HG03039 (cell line): ENCODE measurements at regions not wholly inside any gene's neighbourhood (a gene's known extent, or its start where the extent isn't known, plus 50 kb on each side); places are given as distances from the start of the nearest gene placed in this dataset.

Experiments used
- ATAC-seq: cut with Tn5 transposase; IDR thresholded peaks from one replicate; pipeline ENCODE4 v1.9.1; 2021; ENCODE audit warnings: mild to moderate bottlenecking, moderate library complexity; ENCODE audit not compliant: unreplicated experiment

DNA sequence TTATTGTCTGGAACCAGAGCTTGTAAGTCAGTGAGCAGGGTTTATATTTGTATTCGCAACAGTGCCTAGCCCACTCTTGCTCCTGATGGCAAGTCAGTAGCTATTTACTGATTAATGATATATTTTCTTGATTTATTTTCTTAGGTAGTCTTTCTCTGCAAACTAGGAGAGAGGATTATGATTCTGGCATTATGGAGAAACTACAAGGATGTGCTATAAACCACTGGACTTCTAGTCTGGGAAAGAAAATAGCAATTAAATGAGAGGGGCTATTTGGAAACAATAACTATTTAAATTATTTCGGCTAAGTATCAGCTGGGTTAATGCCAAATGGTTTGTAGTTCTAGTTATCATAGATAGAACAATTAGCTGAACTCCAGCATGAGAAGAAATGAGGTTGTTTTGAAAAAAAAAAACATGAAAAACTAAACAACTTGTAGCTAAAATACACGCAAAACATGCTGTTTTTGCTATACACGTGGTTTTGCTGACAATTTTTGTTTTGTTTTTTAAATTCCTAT, 304.9 kb upstream of the TCF21 start:
- no peak for ATAC-seq

- ATAC-seq = no peak
Measured at GRCh38 chr6:133584823-133585222, 304.1 kb upstream of the TCF21 start.

DNA sequence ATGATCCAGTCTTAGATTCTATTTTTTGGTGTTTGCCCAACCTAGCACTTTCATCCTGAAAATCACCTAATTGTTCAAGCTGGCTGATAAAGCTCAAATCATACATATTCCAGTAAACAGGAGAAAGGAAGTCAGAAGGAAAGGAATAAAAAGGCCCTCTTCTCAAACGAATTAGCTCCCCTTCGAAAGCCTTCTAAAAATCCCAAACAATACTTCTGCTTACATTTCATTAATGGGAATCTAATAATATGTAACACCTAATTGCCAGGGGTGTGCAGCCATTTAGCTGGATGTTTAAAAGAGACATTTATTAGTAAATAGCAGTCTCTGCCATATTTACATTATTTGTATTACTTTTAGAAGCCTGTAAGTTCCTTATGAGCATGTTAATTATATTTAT, 302.9 kb upstream of the TCF21 start:
- ATAC-seq = no peak

- ATAC-seq = no peak
Measured at GRCh38 chr6:133587546-133588160, 301.3 kb upstream of the TCF21 start.

DNA sequence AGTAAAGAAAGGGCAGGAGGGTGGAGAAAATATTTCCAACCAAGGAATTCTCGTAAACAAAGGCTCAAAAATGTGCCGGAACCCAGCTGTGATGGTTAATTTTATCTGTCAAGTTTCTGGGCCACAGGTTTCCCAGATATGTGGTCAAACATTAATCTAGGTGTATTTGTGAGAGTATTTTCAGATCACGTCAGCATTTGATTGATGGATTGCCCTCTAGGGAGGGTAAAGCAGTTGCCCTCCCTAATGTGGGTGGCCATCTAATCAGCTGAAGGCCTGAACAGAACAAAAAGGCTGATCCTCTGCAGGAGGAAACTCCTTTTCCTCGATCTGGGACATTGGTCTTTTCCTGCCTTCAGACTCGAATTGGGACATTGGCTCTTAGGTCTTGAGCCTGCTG, 298.7 kb upstream of the TCF21 start:
- no peak for ATAC-seq

DNA sequence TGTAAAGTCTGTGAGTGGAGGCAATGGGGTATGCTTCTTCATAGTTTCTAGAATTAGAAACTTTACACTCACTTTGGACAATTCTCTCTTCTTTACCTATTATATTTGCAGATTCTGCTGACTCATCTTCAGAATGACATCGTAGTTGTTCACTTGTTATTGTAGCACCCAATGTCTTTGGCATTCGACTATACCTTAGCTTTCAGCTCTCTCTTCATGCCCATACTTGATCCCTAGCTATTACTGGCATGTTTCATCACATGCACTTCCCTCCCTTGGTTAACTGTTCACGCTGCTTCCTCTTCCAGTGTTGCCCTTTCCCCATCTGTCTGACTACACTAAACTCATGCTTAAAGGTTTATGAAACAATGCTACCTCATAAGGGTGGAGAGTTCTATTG, 298.1 kb upstream of the TCF21 start:
- no peak for ATAC-seq

- ATAC-seq = no peak
Measured at GRCh38 chr6:133591275-133591674, 297.6 kb upstream of the TCF21 start.

DNA sequence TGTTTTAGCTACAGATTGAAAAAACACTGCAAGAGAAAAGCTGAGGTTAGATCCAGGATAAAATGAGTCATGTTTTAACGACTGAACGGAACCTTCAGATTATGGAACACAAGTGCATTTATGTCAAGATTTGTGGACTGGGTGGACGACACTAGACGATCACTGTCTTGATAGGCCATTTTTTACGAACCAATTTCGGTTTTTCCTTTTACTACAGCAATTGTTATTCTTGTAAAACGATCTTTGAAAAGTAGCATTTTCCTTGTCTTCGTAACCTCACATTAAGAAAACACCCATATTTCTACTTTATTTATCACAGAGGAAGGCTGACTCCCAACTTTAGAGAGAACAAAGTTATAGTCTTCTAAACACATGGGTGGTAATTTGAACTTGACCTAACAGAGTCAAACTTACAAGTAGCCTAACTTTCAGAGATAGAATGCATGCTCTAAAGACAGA, 294.2 kb upstream of the TCF21 start:
- ATAC-seq = no peak

GRCh38 chr6:133595111-133595761, 293.7 kb upstream of the TCF21 start:
- no peak for ATAC-seq

GRCh38 chr6:133606852-133607251, 282.1 kb upstream of the TCF21 start:
- no peak for ATAC-seq

GRCh38 chr6:133608620-133609019, 280.3 kb upstream of the TCF21 start:
- ATAC-seq = no peak

DNA sequence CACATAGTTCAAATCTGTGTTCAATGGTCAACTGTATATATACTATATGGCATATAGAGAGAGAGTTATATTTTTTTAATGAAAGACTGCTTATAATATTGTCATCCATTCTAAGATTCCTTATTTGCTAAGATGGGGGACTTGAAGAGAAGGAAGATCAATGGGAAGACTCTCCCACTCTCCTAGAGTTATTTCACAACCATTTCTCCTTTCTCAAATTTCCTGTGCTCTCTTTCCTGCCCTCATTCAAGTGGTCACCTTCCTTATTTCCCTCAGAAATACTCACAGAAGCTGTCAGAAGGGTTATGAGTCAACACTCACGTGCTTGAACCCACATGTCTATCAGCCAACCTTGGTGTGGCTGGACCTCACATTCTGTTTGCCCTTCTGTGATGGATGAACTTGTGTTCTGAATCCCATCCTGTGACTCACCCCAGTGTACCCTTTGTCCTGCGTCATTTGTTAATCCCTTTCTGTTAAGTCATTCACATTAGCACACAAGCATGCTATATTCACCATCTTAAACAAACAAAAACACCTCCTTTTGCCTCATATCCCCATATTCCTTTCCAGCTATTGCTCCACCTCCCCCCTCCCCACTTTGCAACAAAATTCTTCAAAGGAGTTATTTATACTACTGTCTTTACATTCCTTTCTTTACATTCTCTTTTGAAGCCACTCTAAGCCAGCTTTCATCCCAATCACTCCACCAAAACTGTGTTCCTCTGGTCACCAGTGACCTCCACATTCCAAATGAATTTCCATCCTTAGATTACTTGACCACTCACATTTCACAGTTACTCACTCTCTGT, 279.3 kb upstream of the TCF21 start:
- no peak for ATAC-seq

DNA sequence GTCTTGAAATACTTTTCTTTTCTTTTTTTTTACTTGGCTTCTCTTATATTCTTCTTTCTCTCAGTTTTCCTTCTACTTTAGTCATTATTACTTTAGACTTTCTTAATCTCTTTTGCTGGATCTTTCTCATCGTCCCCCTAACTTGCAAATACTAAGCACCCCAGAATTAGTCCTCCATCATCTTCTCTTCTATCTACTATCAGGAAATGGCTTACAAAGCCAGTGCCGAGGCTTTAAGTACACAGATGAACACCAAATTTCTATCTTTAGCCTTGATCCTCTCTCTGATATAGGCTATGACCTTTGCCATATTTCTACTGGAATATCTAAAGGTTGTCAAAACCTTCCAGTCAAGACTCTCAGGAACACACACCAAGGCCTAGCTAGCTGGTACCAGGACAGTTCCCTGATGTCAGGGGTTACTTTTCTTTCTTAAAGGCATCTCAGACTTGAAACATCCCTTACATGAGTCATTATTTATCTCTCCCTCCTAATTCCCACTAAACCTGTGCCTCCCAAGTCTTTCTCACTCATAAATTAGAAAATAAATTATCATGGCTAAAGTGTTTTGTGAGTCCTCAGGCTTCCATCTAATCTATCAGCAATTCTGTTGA, 278.6 kb upstream of the TCF21 start:
- ATAC-seq = no peak

GRCh38 chr6:133610971-133611370, 277.9 kb upstream of the TCF21 start:
- ATAC-seq = no peak

DNA sequence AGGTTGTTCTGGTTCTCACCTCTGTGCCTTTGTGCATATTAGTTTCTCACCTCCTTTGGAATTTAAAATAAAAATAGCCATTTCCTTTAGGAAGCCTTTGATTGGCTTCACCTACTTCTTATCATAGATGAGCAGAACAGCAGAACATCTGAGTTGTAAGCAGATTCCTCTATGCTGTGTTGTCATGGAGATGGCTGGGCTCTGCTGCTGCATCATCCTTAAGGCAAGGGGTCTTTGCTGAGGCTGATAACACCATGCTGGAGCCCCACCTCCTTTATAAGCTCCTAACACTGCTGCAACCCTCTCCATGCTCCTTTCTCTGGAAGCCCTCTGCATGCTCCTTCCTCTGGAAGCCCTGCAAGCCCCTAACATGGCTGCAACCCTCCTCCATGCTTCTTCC, 276.5 kb upstream of the TCF21 start:
- ATAC-seq = no peak

DNA sequence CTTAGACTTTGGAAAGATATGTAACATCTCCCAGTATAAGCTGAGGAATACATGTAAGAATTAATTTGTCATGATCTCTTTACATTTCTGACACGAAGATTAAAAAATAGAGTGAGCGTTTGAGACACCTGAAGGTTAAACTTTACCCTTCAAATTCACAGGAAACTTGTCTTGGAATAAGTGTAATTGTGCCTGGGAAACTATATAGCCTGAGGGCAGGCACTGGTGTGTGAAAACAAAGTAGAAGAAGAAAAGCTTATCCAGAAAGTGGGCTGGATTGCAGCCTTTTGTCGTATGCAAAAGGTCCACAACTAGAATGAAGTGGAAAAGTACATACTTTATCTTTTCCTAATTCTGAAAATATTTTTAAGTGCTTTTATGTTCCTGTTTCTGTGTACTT, 275.7 kb upstream of the TCF21 start:
- ATAC-seq = no peak

GRCh38 chr6:133621751-133622150, 267.2 kb upstream of the TCF21 start:
- ATAC-seq = no peak

DNA sequence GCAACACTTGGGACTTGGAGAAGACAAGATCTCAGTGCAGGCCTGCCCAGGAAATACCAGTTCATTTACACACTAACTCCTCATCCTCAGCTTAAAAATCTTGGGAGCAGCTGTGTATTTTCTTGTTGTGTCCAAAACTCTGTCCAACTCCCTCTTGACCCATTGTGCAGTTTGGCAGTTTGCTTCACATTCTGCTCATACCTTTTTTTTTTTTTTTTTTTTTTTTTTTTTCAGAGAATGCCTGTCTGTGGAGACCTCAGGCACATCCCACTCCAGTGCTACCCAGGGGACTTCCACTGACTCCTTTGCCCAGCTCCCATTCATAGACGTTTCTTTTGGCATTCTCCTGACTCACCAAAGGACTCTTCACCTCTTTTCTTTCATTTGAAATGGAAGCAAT, 265.8 kb upstream of the TCF21 start:
- ATAC-seq = no peak

DNA sequence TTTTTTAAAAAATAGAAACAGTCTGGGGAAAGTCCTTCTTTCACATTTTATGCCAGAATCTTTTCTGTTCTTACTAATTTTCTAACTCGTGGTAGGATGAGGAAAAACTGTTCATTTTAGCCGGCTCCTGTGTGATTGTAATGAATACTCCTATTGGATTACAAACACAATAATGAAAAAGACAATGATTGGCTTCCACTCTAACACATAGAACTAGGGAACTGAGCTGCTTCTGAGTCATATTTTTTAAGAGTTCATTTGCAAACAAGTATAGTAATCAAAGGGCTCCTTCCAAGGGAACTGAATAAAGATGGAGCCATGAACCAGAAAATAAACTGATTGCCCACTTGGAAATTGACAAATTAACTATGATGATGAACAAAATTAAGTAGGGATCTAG, 265.3 kb upstream of the TCF21 start:
- no peak for ATAC-seq

DNA sequence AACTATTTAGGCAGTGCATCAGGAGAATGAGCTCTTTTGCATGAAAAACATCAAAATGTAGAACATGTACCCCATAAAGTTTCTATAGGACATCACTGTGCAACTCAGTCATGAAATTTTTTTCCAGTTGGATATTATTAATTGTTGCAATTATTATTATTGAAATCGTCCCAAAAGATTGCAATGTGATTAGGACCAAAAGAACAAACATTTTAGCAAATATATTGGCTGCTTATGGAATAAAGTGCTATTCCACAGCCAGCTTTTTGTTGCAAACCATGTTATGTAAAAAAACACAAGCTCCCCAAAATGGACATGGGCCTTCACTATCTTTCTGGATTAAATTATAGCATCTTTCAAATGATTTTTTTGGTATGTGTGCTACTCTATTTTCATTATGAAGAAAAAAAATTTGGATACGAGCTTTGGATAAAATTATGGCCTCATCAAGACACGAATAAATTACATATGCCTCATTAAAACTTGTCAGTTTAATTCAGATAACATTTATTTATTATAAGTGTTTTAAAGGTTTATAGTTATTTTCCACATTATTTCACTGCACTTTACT, 262.7 kb upstream of the TCF21 start:
- ATAC-seq = no peak

DNA sequence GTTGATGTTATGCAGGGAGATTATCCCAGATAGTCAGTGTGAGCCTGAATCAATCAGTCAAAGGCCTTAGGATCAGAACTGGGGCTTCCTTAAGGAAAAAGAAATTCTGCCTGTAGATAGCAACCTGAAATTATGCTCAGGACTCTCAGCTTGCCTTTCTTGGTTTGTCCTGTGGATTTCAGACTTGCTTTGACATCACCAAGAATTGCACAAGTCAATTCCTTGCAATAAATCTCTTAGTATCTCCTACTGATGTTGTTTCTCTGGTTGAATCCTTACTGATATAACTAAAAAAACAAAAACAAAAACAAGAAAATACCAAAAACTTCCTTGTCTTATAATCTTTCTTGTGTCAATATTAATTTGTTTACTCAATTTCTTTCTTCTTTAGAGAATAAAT, 258.9 kb upstream of the TCF21 start:
- ATAC-seq = no peak
